Activated CD8-positive, alpha-beta memory T cell treated with anti-CD3 and anti-CD28 coated beads for 48 hours (primary cell): ENCODE measurements at regions not wholly inside any gene's neighbourhood (a gene's known extent, or its start where the extent isn't known, plus 50 kb on each side); places are given as distances from the start of the nearest gene placed in this dataset.
"Not testable (repeated sequence)": the region's sequence is repeated elsewhere in the genome, so short reads cannot be mapped to it uniquely, and the experiment has no call there.

ENCODE experiments used
- DNase-seq, 3 experiments: peaks; one replicate each; pipeline ENCODE4 v3.0.0-alpha.2; 2020; ENCODE audit warnings: low read depth in 2 of 3, low spot score in 2 of 3

DNA sequence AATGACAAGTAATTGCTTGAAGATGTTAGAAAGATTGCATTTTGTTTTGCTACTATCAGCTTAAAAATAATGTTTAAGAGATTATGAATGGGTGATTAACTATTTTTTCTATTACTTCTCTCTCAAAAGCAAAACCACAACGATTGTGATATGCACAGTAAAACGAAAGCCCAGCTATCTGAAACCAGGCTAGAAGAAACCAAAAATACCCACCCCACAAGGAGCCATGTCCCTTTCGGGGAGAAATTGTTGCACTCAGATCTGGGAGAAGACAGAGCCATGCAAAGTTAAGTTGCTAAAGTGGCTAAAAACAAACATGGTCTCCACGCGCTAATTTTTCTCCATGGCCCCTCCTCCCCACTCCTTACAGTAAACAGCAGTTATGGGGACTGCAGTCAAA lies 173.6 kb downstream of the RPS24 start:
- DNase-seq: no peak

DNA sequence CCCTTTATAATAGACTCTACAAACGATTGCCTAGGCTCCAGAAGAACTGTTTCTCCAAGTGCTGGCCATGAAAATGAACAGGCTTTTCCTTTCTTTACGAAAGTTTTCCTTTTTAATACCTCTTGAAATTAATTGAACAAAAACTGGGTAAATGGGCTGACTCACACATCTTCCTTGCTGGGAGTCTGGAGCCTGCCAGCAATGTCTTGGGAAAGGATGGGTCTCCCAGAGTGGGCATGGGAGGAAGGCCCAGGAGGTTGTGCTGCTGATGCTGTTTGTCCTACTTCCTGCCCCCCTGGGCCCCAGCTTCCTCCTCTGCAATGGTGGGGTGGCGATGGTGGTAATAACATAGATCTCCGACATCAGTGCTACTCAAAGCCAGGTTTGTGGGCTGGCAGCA lies 174.1 kb downstream of the RPS24 start:
- DNase-seq: no peak

- no peak for DNase-seq
Measured at GRCh38 chr10:78209970-78210369, 176.3 kb downstream of the RPS24 start.

- DNase-seq: no peak
Measured at GRCh38 chr10:78210548-78210947, 176.9 kb downstream of the RPS24 start.

- DNase-seq: no peak
Measured at GRCh38 chr10:78210976-78211375, 177.3 kb downstream of the RPS24 start.

GRCh38 chr10:78211561-78212051 lies 177.9 kb downstream of the RPS24 start:
- no peak for DNase-seq

DNA sequence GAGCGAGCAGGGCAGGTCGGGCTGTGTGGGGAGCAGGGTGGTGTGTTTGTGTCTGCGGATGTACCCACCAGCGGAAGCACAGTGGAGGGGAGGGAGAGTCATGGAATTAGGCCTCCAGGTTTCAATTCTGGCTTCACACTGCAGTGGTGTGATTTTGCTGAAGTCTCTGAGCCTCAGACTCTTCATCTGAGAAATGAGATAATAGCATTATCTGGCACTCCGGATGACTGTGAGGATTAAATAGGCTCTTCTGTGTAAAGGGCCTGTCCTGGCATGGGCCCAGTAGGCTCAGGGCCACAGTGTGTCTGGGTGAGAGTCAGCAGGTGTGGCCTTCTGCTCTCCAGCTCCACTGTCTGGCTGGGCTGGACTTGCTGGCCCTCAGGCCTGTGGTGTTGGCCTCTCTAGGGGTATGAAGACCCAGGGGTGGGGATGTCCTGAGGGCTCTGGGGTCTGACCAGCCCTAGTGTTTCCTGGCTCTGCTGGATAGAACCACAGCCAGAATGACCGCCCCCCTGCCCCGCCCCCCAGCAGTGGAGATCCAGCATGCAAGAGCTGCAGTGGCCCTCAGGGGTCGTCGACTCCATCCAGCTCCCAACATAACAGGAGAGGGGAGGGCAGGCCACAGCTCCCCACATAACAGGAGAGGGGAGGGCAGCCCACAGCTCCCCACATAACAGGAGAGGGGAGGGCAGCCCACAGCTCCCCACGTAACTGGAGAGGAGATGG lies 178.6 kb downstream of the RPS24 start:
- no peak for DNase-seq

DNA sequence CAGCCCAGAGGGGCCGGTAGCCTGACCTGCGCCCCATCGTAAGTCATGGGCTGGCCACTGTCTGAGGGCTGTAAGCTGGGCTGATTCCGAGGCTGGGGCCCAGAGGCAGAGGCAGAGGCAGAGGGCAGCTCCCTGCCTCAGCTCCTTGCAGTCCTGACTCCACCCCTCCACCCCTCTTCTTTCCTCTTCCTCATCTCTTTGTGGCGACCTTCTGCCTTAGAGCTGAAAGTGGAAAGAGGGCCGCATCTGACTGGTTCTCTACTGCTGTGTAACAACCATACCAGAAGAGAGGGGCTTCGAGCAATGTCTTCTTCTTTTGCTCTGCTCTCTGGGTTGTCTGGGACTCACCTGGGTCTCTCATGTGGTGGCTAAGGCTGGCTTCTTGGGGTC lies 179.1 kb downstream of the RPS24 start:
- DNase-seq: no peak

DNA sequence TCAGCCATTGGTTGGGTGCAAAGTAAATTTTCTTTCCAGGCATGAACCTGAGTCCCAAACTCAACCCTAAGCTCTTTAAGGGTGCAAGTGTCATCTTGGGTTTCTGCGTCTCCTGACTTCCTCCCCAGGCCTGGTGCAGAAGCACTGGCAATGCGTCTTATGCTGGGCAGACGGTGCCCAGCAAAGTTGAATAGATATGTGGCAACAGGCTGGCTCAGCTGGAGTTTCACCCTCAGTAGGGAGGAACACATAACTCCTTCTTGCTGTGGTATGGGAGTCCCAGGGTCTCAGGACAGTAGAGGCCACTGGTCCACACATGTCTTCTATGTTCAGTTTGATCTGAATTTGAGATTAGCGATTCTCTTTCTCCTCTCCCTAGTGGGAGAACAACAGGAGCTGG lies 181.3 kb downstream of the RPS24 start:
- DNase-seq: no peak

DNA sequence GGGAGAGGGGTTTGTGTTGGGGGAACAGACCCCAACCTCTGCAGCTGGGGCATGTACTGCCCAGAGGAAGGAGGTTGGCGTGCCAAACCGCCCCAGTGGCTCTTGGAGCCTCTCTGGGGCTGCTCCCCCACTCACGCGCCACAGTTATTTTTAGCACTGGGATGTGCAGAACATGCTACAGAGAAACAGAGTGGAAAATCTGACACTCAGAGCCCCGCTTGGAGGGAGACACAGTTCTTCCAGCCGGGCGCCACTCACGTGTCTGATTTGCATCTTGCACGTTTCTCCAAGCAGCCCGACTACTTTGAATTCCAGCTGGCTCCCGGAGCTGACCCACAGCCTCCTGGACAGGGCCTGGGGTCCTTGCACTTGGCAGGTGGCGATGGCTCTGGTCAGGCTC lies 182.0 kb downstream of the RPS24 start:
- no peak for DNase-seq

DNA sequence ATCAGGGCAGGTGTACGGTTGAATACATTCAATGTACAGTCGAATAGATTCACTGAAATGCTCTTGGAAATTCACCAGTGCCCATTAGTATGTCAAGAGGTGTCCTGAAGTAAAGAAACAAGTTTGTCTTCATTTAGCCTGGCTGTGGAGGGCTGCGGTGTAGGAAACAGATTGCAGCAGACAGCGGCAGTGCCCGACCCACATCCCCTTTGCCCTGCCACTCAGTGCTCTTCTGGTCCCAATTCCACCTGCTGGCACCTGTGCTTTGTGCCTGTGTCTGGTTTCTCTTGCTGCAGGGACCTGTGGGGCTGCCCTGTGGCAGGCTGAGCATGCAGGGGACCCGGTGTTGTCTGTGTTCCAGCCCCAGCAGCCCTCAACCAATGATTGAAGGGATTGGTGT lies 183.7 kb downstream of the RPS24 start:
- no peak for DNase-seq

GRCh38 chr10:78218798-78219490 lies 185.3 kb downstream of the RPS24 start:
- DNase-seq: no peak

DNA sequence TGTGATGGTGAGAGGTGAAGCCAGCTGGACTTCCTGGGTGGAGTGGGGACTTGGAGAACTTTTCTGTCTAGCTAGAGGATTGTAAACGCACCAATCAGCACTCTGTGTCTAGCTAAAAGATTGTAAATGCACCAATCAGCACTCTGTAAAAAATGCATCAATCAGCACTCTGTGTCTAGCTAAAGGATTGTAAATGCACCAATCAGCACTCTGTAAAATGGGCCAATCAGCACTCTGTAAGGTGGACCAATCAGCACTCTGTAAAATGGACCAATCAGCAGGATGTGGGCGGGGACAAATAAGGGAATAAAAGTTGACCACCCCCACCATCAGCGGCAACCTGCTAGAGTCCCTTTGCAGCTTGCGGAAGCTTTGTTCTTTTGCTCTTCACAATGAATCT lies 185.9 kb downstream of the RPS24 start:
- DNase-seq: not testable (repeated sequence)

DNA sequence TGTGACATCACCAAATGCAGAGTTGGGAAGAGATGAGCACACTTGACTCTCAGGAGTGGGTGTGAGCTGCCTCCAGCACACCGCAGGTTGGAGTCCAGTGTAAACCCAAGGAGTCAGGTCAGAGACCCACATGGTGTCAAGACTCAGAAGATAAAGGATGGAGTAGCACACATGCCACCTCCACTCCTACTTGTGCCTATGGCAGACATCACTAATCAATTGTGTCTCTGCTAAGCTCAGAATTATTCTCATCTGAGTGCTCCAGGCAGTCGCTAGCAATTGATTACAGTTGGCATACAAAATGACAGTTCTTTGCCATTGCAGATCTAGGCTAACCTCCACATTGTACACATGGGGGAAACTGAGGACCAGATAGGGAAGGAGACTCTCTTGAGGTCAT lies 187.1 kb downstream of the RPS24 start:
- DNase-seq: no peak

GRCh38 chr10:78222096-78222790 lies 188.6 kb downstream of the RPS24 start:
- no peak for DNase-seq

GRCh38 chr10:78223088-78223487 lies 189.4 kb downstream of the RPS24 start:
- DNase-seq: no peak

- DNase-seq: no peak
Measured at GRCh38 chr10:78224602-78225001, 190.9 kb downstream of the RPS24 start.

- no peak for DNase-seq
Measured at GRCh38 chr10:78225594-78225993, 191.9 kb downstream of the RPS24 start.

DNA sequence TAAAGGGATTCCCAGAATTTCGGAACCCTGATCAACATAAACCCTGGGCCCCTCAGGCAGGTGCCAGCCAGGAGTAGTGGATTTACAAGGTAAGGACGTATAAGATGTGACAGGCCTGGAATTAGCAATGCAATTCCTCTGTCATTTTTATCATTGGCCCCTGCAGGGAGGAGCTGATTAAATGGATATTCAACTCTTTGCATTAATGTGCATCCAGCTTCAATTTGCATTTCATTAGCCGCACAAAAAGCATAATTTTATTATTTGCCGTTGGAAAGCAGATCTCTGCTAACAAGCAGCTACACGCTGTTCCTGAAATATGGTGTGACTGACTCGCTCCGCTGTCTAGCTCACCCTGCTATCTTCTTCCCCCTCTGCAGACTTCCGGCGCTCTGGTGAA lies 195.8 kb downstream of the RPS24 start:
- DNase-seq: no peak

DNA sequence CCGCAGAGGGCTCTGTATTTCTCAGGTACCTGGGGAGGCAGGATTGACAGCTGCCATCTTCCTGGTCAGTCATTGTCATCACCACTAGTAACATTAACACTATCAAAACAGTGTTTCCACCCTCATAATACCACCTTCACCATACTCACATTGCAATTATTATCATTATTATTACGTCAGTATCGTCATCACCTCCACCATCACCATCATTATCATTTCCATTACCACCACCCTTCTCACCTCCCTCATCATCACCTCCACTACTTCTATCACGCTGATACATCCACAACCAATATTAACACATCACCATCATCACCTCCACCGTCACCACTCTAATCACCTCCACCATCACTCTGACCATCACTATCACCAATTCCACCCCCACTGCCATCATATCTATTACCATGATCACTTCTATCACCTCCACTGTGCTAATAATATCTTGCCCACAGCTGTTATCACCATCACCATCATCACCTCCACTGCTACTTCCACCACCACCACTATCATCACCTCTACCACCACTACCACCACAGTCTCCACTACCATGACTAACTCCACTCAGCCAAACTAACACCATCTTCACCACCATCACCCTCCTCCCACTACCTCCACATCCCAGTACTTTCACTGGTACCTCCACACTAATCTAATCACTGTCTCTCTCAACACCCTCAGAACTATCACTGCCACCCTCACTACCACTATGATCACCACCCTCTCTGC lies 196.4 kb downstream of the RPS24 start:
- no peak for DNase-seq

GRCh38 chr10:78231327-78231726 lies 197.7 kb downstream of the RPS24 start:
- no peak for DNase-seq

DNA sequence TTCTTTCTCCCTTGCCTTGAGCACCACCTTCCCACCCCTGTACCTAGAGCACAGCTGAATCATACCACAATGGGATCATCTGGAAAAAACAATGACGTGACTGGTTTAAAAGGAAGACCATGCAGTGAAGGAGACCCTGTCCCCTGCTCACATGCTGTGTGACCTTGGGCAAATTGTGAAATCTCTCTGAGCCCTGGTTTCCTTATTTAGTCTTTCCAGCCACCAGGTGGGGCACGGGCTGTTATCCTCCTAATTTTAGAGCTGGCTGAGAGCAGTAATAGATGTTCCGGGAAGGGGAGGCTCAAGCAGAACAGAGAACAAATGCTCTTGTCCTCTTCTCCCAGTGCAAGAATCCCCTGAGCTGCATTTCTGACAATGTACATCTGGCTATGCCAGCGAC lies 198.3 kb downstream of the RPS24 start:
- DNase-seq: no peak
